Kidney (tissue), 13 donors: ENCODE measurements at regions not wholly inside any gene's neighbourhood (a gene's known extent, or its start where the extent isn't known, plus 50 kb on each side); places are given as distances from the start of the nearest gene placed in this dataset.

Source experiments
- DNase-seq, 5 donors: peaks; one replicate each; pipeline ENCODE4 v3.0.0-alpha.2; 2013 to 2020
- FAIRE-seq: peaks from 2 replicates; lab custom pipeline; 2012; peaks lifted over from hg19 to GRCh38; lab: Jason Lieb, UNC
- H3K27ac ChIP-seq, 2 donors: one replicate each; pipeline ENCODE4 v1.7.0; 2013; ENCODE audit warnings: low read depth in 2 of 2, low read length in 2 of 2, inconsistent platforms in 1 of 2
- H3K27me3 ChIP-seq: one replicate; pipeline ENCODE4 v1.7.1; 2013; ENCODE audit warnings: low read length, inconsistent platforms; ENCODE audit not compliant: control insufficient read depth, insufficient read depth
- H3K36me3 ChIP-seq, 3 donors: one replicate each; pipeline versions ENCODE4 v1.7.0 to v1.7.1; 2013; ENCODE audit warnings: low read length in 3 of 3, control low read depth in 1 of 3, inconsistent platforms in 1 of 3; ENCODE audit not compliant: insufficient read depth in 3 of 3, control insufficient read depth in 2 of 3
- H3K4me1 ChIP-seq, 3 donors: one replicate each; pipeline versions ENCODE4 v1.7.0 to v1.7.1; 2013; ENCODE audit warnings: low read length in 3 of 3, inconsistent platforms in 1 of 3, low read depth in 1 of 3; ENCODE audit not compliant: control insufficient read depth in 2 of 3, insufficient read depth in 2 of 3
- H3K4me3 ChIP-seq, 3 donors: one replicate each; pipeline versions ENCODE4 v1.7.0 to v1.8.1; 2013; ENCODE audit warnings: low read length in 3 of 3, control low read depth in 1 of 3, inconsistent platforms in 1 of 3
- H3K9ac ChIP-seq, 3 donors: one replicate each; pipeline versions ENCODE4 v1.7.0 to v1.7.1; 2013; ENCODE audit warnings: low read length in 3 of 3, control low read depth in 1 of 3, inconsistent platforms in 1 of 3
- H3K9me3 ChIP-seq, 3 donors: one replicate each; pipeline versions ENCODE4 v1.7.0 to v1.7.1; 2013; ENCODE audit warnings: low read length in 3 of 3, control low read depth in 1 of 3, inconsistent platforms in 1 of 3; ENCODE audit not compliant: control insufficient read depth in 2 of 3, insufficient read depth in 1 of 3
- intact Hi-C: fragments of 100-400 bp; cut with DNase I; formaldehyde crosslinking; loops from one replicate; pipeline ENCODE4 v1.11.1; 2022
- TF ChIP-seq, protein P1 (sequence below): IDR thresholded peaks from 3 replicates; pipeline ENCODE4 v1.5.1; 2012; ENCODE audit warnings: mild to moderate bottlenecking, moderate library complexity, borderline replicate concordance; ENCODE audit not compliant: insufficient read depth; ENCODE audit errors: extremely low read depth
- donor health status: control.
- donor health status: control.
- donor health status: control.
- donor health status: control.
- donor health status: control.
- donor health status: DM: yes; HTN: yes; CAD: no.
- donor health status: Normal renal cell carcinoma (clear cell type).

DNA sequence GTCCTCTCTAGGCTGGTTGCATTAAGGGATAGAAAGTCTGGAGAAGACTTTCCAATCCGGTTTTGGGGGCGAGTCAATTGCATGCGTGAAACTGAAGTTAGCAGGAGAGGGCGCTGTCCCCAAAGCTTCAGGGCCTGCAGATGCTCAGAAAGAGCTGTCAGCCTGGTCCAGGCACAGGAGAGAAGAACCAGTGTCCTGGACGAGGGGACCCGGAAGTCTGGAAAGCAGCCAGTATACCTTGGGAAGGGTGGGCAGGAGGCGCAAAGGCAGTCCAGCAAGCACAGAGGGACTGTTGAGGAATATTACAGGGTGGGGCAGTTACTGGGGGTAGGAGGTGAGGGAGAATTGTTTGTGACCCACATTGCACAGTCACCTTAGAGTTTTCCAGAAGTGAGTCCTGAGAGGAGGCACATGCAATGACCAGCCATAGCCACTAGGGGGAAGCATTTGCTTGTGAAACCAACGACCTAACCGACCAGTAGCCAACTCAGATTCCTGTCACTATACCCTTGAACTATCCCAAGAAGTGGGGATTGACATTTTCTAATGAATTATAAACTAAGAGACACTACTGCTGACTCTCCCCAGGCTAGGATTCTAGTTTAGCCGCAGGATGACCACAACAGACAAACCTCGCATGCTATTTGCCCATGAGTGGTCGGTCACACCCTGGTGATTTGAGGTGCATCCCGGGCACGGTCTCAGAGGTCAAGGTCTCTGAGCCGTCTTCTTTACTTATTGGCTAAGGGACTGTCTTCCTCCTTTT is 172.8 kb downstream of the RDH14 start:
- FAIRE-seq = peak; percentile 49
- peak in 4 of 5 donors; percentile 85 to 88 (median 86) for DNase-seq
- TF ChIP-seq, protein P1, sequence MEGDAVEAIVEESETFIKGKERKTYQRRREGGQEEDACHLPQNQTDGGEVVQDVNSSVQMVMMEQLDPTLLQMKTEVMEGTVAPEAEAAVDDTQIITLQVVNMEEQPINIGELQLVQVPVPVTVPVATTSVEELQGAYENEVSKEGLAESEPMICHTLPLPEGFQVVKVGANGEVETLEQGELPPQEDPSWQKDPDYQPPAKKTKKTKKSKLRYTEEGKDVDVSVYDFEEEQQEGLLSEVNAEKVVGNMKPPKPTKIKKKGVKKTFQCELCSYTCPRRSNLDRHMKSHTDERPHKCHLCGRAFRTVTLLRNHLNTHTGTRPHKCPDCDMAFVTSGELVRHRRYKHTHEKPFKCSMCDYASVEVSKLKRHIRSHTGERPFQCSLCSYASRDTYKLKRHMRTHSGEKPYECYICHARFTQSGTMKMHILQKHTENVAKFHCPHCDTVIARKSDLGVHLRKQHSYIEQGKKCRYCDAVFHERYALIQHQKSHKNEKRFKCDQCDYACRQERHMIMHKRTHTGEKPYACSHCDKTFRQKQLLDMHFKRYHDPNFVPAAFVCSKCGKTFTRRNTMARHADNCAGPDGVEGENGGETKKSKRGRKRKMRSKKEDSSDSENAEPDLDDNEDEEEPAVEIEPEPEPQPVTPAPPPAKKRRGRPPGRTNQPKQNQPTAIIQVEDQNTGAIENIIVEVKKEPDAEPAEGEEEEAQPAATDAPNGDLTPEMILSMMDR = peak; percentile 93
- Histone ChIP-seq H3K9ac (no peak overlapping the region), H3K4me1 (no peaks in the 10 kb centered on the region), H3K27me3 (no peaks in the 10 kb centered on the region), H3K4me3 (no peak overlapping the region), H3K9me3 (no peaks in the 10 kb centered on the region), H3K36me3 (no peaks in the 10 kb centered on the region), H3K27ac (no peak overlapping the region)
- intact Hi-C loops = no loop called here

DNA sequence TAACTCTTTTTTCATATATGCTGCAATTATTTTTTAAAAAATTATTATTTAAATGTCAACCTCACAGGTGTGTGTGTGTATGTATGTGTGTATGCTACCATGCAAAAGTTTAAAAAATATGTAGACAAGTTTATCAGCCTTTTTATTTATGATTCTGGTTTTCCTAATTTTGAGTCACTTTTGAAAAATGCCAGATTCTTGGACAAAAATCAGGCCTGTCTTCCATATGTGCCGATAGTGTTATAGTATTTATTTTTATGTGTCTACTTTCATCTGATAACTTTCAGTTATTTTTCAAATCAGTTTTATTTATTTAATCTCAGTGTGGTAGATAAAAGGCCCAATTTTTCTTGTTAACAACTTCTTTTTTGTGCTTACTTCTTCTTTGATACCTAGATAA is 176.2 kb downstream of the RDH14 start:
- Histone ChIP-seq H3K9me3 (no peaks in the 10 kb centered on the region), H3K4me3 (no peak overlapping the region), H3K27me3 (no peaks in the 10 kb centered on the region), H3K36me3 (no peaks in the 10 kb centered on the region), H3K27ac (no peak overlapping the region), H3K4me1 (no peaks in the 10 kb centered on the region), H3K9ac (no peak overlapping the region)
- intact Hi-C loops = no loop called here
- DNase-seq (no peak), FAIRE-seq (no peak)
- TF ChIP-seq, protein P1 = no peak

- no peaks in the 10 kb centered on the region for H3K27me3 ChIP-seq
- no peaks in the 10 kb centered on the region for H3K4me1 ChIP-seq
- no peaks in the 10 kb centered on the region for H3K36me3 ChIP-seq
- no peak overlapping the region for H3K27ac ChIP-seq
- FAIRE-seq (no peak), DNase-seq (no peak)
- H3K4me3 ChIP-seq = no peak overlapping the region
- H3K9me3 ChIP-seq = no peaks in the 10 kb centered on the region
- TF ChIP-seq, protein P1 = no peak
- intact Hi-C loops = no loop called here
- no peak overlapping the region for H3K9ac ChIP-seq
Observed at GRCh38 chr2:18381386-18381785, 179.1 kb downstream of the RDH14 start.
